H1 (cell line): ENCODE measurements at regions not wholly inside any gene's neighbourhood (a gene's known extent, or its start where the extent isn't known, plus 50 kb on each side); places are given as distances from the start of the nearest gene placed in this dataset.

ENCODE experiments used
- CTCF ChIA-PET: fragments of 300-600 bp; sonication (Branson Sonifier 250); formaldehyde crosslinking; loops from one replicate; lab custom pipeline; 2021; ENCODE audit not compliant: partially characterized antibody; lab: Charles Lee
- POLR2A ChIA-PET: fragments of 300-600 bp; sonication (Branson Sonifier 250); formaldehyde crosslinking; loops from one replicate; lab custom pipeline; 2021; ENCODE audit warnings: inconsistent platforms; ENCODE audit not compliant: partially characterized antibody; lab: Charles Lee
- DNase-seq, 2 experiments: peaks; one replicate each; pipeline versions ENCODE4 v3.0.0 to v3.0.0-alpha.2; 2010 to 2022; ENCODE audit warnings: low spot score in 2 of 2, low read depth in 1 of 2, mixed read lengths in 1 of 2
- FAIRE-seq: peaks from 2 replicates; lab custom pipeline; 2011; peaks lifted over from hg19 to GRCh38; lab: Jason Lieb, UNC
- H2AFZ ChIP-seq: 2 replicates; pipeline ENCODE4 v1.8.1; 2012; ENCODE audit warnings: low read length, inconsistent platforms
- H2AK5ac ChIP-seq: 2 replicates; pipeline ENCODE4 v1.6.1; 2013; ENCODE audit warnings: low read depth, low read length
- H2BK120ac ChIP-seq: replicated peaks from 2 replicates; pipeline ENCODE3; 2013; ENCODE audit warnings: low read depth, low read length, inconsistent platforms
- H2BK12ac ChIP-seq: 2 replicates; pipeline ENCODE4 v1.6.1; 2013; ENCODE audit warnings: low read depth, low read length
- H2BK15ac ChIP-seq: 2 replicates; pipeline ENCODE4 v1.6.1; 2013; ENCODE audit warnings: low read length
- H2BK20ac ChIP-seq: 2 replicates; pipeline ENCODE4 v1.6.1; 2013; ENCODE audit warnings: low read length
- H2BK5ac ChIP-seq: 2 replicates; pipeline ENCODE4 v1.6.1; 2013; ENCODE audit warnings: low read depth, low read length
- H3K14ac ChIP-seq: 2 replicates; pipeline ENCODE4 v1.6.1; 2013; ENCODE audit warnings: inconsistent platforms; ENCODE audit not compliant: insufficient read length
- H3K18ac ChIP-seq: 2 replicates; pipeline ENCODE4 v1.6.1; 2013; ENCODE audit warnings: low read length; ENCODE audit errors: extremely low read depth
- H3K23ac ChIP-seq: 2 replicates; pipeline ENCODE4 v1.6.1; 2013; ENCODE audit warnings: inconsistent platforms; ENCODE audit not compliant: insufficient read length
- H3K23me2 ChIP-seq: 2 replicates; pipeline ENCODE4 v1.6.1; 2013; ENCODE audit warnings: low read depth, low read length
- H3K27ac ChIP-seq: 2 replicates; pipeline ENCODE4 v1.6.1; 2011; ENCODE audit warnings: low read depth, low read length, inconsistent platforms
- H3K27me3 ChIP-seq, 4 experiments: replicated peaks in 1 of 4; 1 replicate in 1 of 4; 2 replicates in 3 of 4; pipeline versions ENCODE4 v1.6.1 to v1.8.1; 2011 to 2013; ENCODE audit warnings: low read length in 3 of 4, mild to moderate bottlenecking in 3 of 4, inconsistent platforms in 2 of 4, mixed read lengths in 2 of 4, moderate library complexity in 1 of 4; ENCODE audit not compliant: control insufficient read depth in 3 of 4, insufficient read depth in 3 of 4; ENCODE audit errors: extremely low read depth in 1 of 4
- H3K36me3 ChIP-seq, 4 experiments: 2 replicates each; pipeline versions ENCODE4 v1.6.1 to v1.8.1; 2011 to 2013; ENCODE audit warnings: mild to moderate bottlenecking in 4 of 4, low read length in 3 of 4, moderate library complexity in 2 of 4, control low read depth in 1 of 4, inconsistent platforms in 1 of 4; ENCODE audit not compliant: insufficient read depth in 4 of 4, control insufficient read depth in 2 of 4
- H3K4ac ChIP-seq: replicated peaks from 2 replicates; pipeline ENCODE3; 2013; ENCODE audit warnings: low read length, low read depth, mixed read lengths, inconsistent platforms; ENCODE audit not compliant: insufficient read length
- H3K4me1 ChIP-seq, 4 experiments: replicated peaks in 1 of 4; 1 replicate in 1 of 4; 2 replicates in 3 of 4; pipeline versions ENCODE4 v1.6.1 to v1.8.1; 2011 to 2013; ENCODE audit warnings: low read length in 3 of 4, inconsistent platforms in 2 of 4, mixed read lengths in 1 of 4; ENCODE audit not compliant: insufficient read depth in 4 of 4, control insufficient read depth in 3 of 4
- H3K4me2 ChIP-seq, 2 experiments: 2 replicates each; pipeline versions ENCODE4 v1.6.1 to v1.8.1; 2011 to 2013; ENCODE audit warnings: low read depth in 2 of 2, low read length in 2 of 2, control low read depth in 1 of 2, inconsistent platforms in 1 of 2, mild to moderate bottlenecking in 1 of 2; ENCODE audit not compliant: insufficient read depth in 1 of 2
- H3K4me3 ChIP-seq, 4 experiments: fragments of 200-600, 300-600 bp in 1 of 4; sonication (generic), shearing (Covaris generic), sonication (Bioruptor Twin) in 1 of 4; 2 replicates each; pipeline versions ENCODE4 v1.5.1 to v1.8.1; 2011 to 2016; ENCODE audit warnings: low read length in 4 of 4, low read depth in 3 of 4, control low read depth in 2 of 4, inconsistent platforms in 2 of 4, mild to moderate bottlenecking in 2 of 4, mixed read lengths in 1 of 4, moderate library complexity in 1 of 4; ENCODE audit not compliant: insufficient read depth in 2 of 4; ENCODE audit errors: extremely low read depth in 1 of 4
- H3K56ac ChIP-seq: replicated peaks from 2 replicates; pipeline ENCODE3; 2013; ENCODE audit warnings: low read depth, mild to moderate bottlenecking, mixed read lengths, low read length, inconsistent platforms; ENCODE audit not compliant: insufficient read length
- H3K79me1 ChIP-seq: 2 replicates; pipeline ENCODE4 v1.6.1; 2013; ENCODE audit warnings: low read depth, low read length, control low read depth
- H3K79me2 ChIP-seq, 2 experiments: 2 replicates each; pipeline versions ENCODE4 v1.6.1 to v1.8.1; 2012 to 2013; ENCODE audit warnings: low read length in 2 of 2, mild to moderate bottlenecking in 2 of 2, inconsistent platforms in 1 of 2; ENCODE audit not compliant: insufficient read depth in 2 of 2, control insufficient read depth in 1 of 2
- H3K9ac ChIP-seq, 4 experiments: replicated peaks in 1 of 4; 1 replicate in 1 of 4; 2 replicates in 3 of 4; pipeline versions ENCODE4 v1.6.1 to v1.8.1; 2011 to 2013; ENCODE audit warnings: low read depth in 3 of 4, low read length in 3 of 4, control low read depth in 2 of 4, mild to moderate bottlenecking in 2 of 4, moderate library complexity in 2 of 4, inconsistent platforms in 1 of 4; ENCODE audit errors: extremely low read depth in 1 of 4
- H3K9me3 ChIP-seq, 2 experiments: 2 replicates each; pipeline versions ENCODE4 v1.6.1 to v1.8.1; 2012 to 2013; ENCODE audit warnings: mild to moderate bottlenecking in 2 of 2, moderate library complexity in 2 of 2, control low read depth in 1 of 2, inconsistent platforms in 1 of 2, low read depth in 1 of 2, low read length in 1 of 2, mixed read lengths in 1 of 2; ENCODE audit not compliant: insufficient read depth in 2 of 2
- H4K20me1 ChIP-seq, 2 experiments: replicated peaks in 1 of 2; 2 replicates each; pipeline versions ENCODE3 to v1.8.1; 2011 to 2013; ENCODE audit warnings: inconsistent platforms in 2 of 2, low read length in 2 of 2, mild to moderate bottlenecking in 1 of 2; ENCODE audit not compliant: insufficient read depth in 2 of 2, control insufficient read depth in 1 of 2
- H4K5ac ChIP-seq: 2 replicates; pipeline ENCODE4 v1.6.1; 2013; ENCODE audit warnings: low read length, low read depth, mixed read lengths, inconsistent platforms; ENCODE audit not compliant: insufficient read length
- H4K8ac ChIP-seq: 2 replicates; pipeline ENCODE4 v1.8.0; 2013; ENCODE audit warnings: mild to moderate bottlenecking, moderate library complexity, low read length, inconsistent platforms; ENCODE audit not compliant: insufficient read depth; ENCODE audit errors: extremely low read depth
- H4K91ac ChIP-seq: replicated peaks from 2 replicates; pipeline ENCODE3; 2013; ENCODE audit warnings: low read length, mixed read lengths, inconsistent platforms; ENCODE audit not compliant: insufficient read length
- BCL11A ChIP-seq, 2 experiments: IDR thresholded peaks; one replicate each; pipeline ENCODE4 v1.6.1; 2011; ENCODE audit warnings: low read depth in 2 of 2, low read length in 2 of 2, mild to moderate bottlenecking in 2 of 2
- E2F6 ChIP-seq: IDR thresholded peaks from 2 replicates; pipeline ENCODE4 v1.6.1; 2012; ENCODE audit warnings: inconsistent platforms
- GTF2F1 ChIP-seq: IDR thresholded peaks from 2 replicates; pipeline ENCODE4 v1.6.1; 2012; ENCODE audit warnings: low read depth, low read length, improper control_type of control experiment, borderline replicate concordance
- JUN ChIP-seq: IDR thresholded peaks from 2 replicates; pipeline ENCODE4 v1.6.1; 2011; ENCODE audit warnings: low read depth, mild to moderate bottlenecking, improper control_type of control experiment, low read length
- JUND ChIP-seq: IDR thresholded peaks from 2 replicates; pipeline ENCODE4 v1.6.1; 2011; ENCODE audit warnings: mild to moderate bottlenecking, improper control_type of control experiment, low read length
- NANOG ChIP-seq: IDR thresholded peaks from 2 replicates; pipeline ENCODE4 v1.6.1; 2011; ENCODE audit warnings: low read length, low read depth, mild to moderate bottlenecking, inconsistent platforms; ENCODE audit not compliant: insufficient read depth, poor library complexity, severe bottlenecking
- NRF1 ChIP-seq: IDR thresholded peaks from 2 replicates; pipeline ENCODE4 v1.6.1; 2011; ENCODE audit warnings: mild to moderate bottlenecking, low read depth, low read length, improper control_type of control experiment
- RAD21 ChIP-seq, 2 experiments: IDR thresholded peaks in 1 of 2; conservative IDR thresholded peaks in 1 of 2; 2 replicates each; pipeline ENCODE4 v1.6.1; 2011; ENCODE audit warnings: low read depth in 2 of 2, low read length in 2 of 2, improper control_type of control experiment in 1 of 2, inconsistent platforms in 1 of 2, mild to moderate bottlenecking in 1 of 2, moderate library complexity in 1 of 2
- RNF2 ChIP-seq: fragments of 200-900, 300-1000 bp; sonication (generic); IDR thresholded peaks from 2 replicates; pipeline ENCODE4 v1.7.1; 2016; ENCODE audit warnings: borderline replicate concordance, low read depth, mild to moderate bottlenecking, antibody characterized with exemption, low read length; ENCODE audit not compliant: poor library complexity, severe bottlenecking; ENCODE audit errors: missing control alignments
- RXRA ChIP-seq: IDR thresholded peaks from 2 replicates; pipeline ENCODE4 v1.6.1; 2011; ENCODE audit warnings: low read depth, mild to moderate bottlenecking, low read length, moderate library complexity; ENCODE audit not compliant: insufficient read depth
- TAF7 ChIP-seq: optimal IDR thresholded peaks from 2 replicates; pipeline ENCODE3; 2011; ENCODE audit warnings: low read depth, mild to moderate bottlenecking, inconsistent platforms, low read length, moderate library complexity, borderline replicate concordance
- TBP ChIP-seq: IDR thresholded peaks from 2 replicates; pipeline ENCODE4 v1.6.1; 2011; ENCODE audit warnings: low read depth, low read length, improper control_type of control experiment
- WGBS, 2 experiments: shearing (Covaris generic) in 1 of 2; methylation state at CpG; one replicate each; pipeline versions ENCODE4 v1.1.6 to v1.1.7; 2013 to 2015; ENCODE audit warnings: low lambda C conversion rate in 2 of 2, mixed read lengths in 2 of 2, inconsistent platforms in 1 of 2, low coverage in 1 of 2, missing lambda C conversion rate in 1 of 2; ENCODE audit not compliant: insufficient replicate concordance in 2 of 2, insufficient coverage in 1 of 2, insufficient read length in 1 of 2; ENCODE audit errors: extremely low coverage in 1 of 2, missing lambda C conversion rate in 1 of 2; 5-methylcytosine and 5-hydroxymethylcytosine counted together
- TF ChIP-seq, protein P1 (sequence below): IDR thresholded peaks from 2 replicates; pipeline ENCODE4 v1.6.1; 2012; ENCODE audit warnings: inconsistent platforms

- H3K14ac ChIP-seq = no peak overlapping the region
- no peak for FAIRE-seq
- TF ChIP-seq RXRA (no peak), RNF2 (no peak), E2F6 (no peak), JUN (no peak), JUND (no peak), RAD21 (IDR thresholded peaks at IDR 0.05 in 1 of 2, conservative IDR thresholded peaks at IDR 0.05 in 1 of 2; ENCODE audit: low read depth in 2 of 2, low read length in 2 of 2) (no peak), TBP (no peak), NRF1 (no peak), TAF7 (no peak), GTF2F1 (no peak), NANOG (no peak), BCL11A (IDR thresholded peaks at IDR 0.05; ENCODE audit: low read depth in 2 of 2, low read length in 2 of 2) (no peak)
- TF ChIP-seq, protein P1, sequence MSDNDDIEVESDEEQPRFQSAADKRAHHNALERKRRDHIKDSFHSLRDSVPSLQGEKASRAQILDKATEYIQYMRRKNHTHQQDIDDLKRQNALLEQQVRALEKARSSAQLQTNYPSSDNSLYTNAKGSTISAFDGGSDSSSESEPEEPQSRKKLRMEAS = no peak
These were observed 72.7 kb downstream of the MCFD2 start for GRCh38 chr2:46842876-46843275.

More at GRCh38 chr2:46842876-46843275, 72.7 kb downstream of the MCFD2 start:
- H3K9ac ChIP-seq = no peak overlapping the region
- no peaks in the 10 kb centered on the region for H3K27me3 ChIP-seq
- POLR2A ChIA-PET = no interaction called here
- H3K23me2 ChIP-seq = no peaks in the 10 kb centered on the region
- H3K36me3 ChIP-seq = no peaks in the 10 kb centered on the region
- no peak overlapping the region for H2AK5ac ChIP-seq
- no peaks in the 10 kb centered on the region for H3K79me2 ChIP-seq
- peaks cover 0 to 2% (median 0%) of the 10 kb centered on the region in 4 experiments; a peak in 1 of 7 replicates for H3K4me1 ChIP-seq
- no peak for DNase-seq
- H3K4me3 ChIP-seq = no peak overlapping the region
- no peaks in the 10 kb centered on the region for H4K20me1 ChIP-seq
- no peak overlapping the region for H3K56ac ChIP-seq
- no peak overlapping the region for H4K5ac ChIP-seq
- no peaks in the 10 kb centered on the region for H3K9me3 ChIP-seq
- CTCF ChIA-PET = interaction anchor here (0.6 to 1.7 kb wide), 3 partner anchors 8 to 421 kb away, joined by 3 to 4 read pairs (median 3); no protein-coding TSS in a partner anchor
- no peak overlapping the region for H3K18ac ChIP-seq
- no peak overlapping the region for H3K4ac ChIP-seq
- no peak overlapping the region for H2BK15ac ChIP-seq
- H2BK12ac ChIP-seq = no peak overlapping the region
- H3K79me1 ChIP-seq = no peaks in the 10 kb centered on the region
- 0 out of 2 replicates have a peak overlapping the region, but pooled peaks have one; percentile 6 for H2BK20ac ChIP-seq
- H3K4me2 ChIP-seq = no peak overlapping the region
- no peak overlapping the region for H2BK120ac ChIP-seq
- no peak overlapping the region for H2BK5ac ChIP-seq
- no peak overlapping the region; the same call in 1 of the 2 replicates for H4K8ac ChIP-seq
- H3K23ac ChIP-seq = no peak overlapping the region
- no peak overlapping the region for H3K27ac ChIP-seq
- no peak overlapping the region for H4K91ac ChIP-seq
- H2AFZ ChIP-seq = no peak overlapping the region
- 91% methylated on average over 7 of the region's 7 CpGs; no CpG with 5 or more reads in 1 of the 2 experiments for WGBS, 2 experiments
